Fibroblast of mammary gland (primary cell): ENCODE measurements at regions not wholly inside any gene's neighbourhood (a gene's known extent, or its start where the extent isn't known, plus 50 kb on each side); places are given as distances from the start of the nearest gene placed in this dataset.

ENCODE experiments used
- DNase-seq: peaks from one replicate; pipeline ENCODE4 v3.0.0-alpha.2; 2010; ENCODE audit warnings: low read depth
- H3K4me3 ChIP-seq: 2 replicates; pipeline ENCODE4 v1.5.1; 2011; ENCODE audit warnings: low read depth, mild to moderate bottlenecking, low read length, moderate library complexity; ENCODE audit not compliant: control insufficient read depth
- TF ChIP-seq, protein P1 (sequence below): conservative IDR thresholded peaks from 2 replicates; pipeline ENCODE4 v1.5.1; 2011; ENCODE audit warnings: low read depth, low read length, inconsistent platforms; ENCODE audit not compliant: control insufficient read depth, insufficient read depth

DNA sequence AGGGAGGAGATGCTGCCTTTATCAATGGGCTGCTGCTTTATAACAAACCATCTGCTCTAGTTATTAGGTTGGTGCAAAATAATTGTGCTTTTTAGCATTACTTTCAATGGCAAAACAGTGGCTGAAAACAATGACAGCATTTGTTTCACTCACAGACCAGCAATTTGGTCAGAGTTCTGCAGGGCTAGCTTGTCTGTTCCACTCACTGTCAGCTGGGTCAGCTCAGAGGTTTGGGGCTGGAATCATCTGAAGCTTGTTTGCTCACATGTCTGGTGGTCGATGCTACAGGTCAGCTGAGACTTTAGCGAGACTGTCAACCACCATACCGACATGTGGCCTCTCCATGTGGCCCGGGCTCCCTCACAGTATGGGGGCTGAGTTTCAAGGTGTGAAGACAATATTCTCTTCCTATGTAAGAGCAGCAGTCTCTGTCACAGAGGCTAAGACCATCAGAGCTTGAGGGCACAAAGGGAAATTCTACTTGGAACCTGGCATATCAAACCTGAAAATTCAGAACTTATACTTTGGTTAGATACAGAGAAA, 81.3 kb upstream of the LIMCH1 start:
- TF ChIP-seq, protein P1, sequence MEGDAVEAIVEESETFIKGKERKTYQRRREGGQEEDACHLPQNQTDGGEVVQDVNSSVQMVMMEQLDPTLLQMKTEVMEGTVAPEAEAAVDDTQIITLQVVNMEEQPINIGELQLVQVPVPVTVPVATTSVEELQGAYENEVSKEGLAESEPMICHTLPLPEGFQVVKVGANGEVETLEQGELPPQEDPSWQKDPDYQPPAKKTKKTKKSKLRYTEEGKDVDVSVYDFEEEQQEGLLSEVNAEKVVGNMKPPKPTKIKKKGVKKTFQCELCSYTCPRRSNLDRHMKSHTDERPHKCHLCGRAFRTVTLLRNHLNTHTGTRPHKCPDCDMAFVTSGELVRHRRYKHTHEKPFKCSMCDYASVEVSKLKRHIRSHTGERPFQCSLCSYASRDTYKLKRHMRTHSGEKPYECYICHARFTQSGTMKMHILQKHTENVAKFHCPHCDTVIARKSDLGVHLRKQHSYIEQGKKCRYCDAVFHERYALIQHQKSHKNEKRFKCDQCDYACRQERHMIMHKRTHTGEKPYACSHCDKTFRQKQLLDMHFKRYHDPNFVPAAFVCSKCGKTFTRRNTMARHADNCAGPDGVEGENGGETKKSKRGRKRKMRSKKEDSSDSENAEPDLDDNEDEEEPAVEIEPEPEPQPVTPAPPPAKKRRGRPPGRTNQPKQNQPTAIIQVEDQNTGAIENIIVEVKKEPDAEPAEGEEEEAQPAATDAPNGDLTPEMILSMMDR = no peak
- no peak overlapping the region for H3K4me3 ChIP-seq
- no peak for DNase-seq

- H3K4me3 ChIP-seq = no peak overlapping the region
- TF ChIP-seq, protein P1 = no peak
- DNase-seq = no peak
These were observed 79.3 kb upstream of the LIMCH1 start for GRCh38 chr4:41458689-41459088.

- TF ChIP-seq, protein P1 = no peak
- H3K4me3 ChIP-seq = no peak overlapping the region
- no peak for DNase-seq
These were observed 77.3 kb upstream of the LIMCH1 start for GRCh38 chr4:41460641-41461040.

GRCh38 chr4:41461780-41462307, 76.1 kb upstream of the LIMCH1 start:
- TF ChIP-seq, protein P1 = no peak
- no peak overlapping the region for H3K4me3 ChIP-seq
- DNase-seq = no peak

DNA sequence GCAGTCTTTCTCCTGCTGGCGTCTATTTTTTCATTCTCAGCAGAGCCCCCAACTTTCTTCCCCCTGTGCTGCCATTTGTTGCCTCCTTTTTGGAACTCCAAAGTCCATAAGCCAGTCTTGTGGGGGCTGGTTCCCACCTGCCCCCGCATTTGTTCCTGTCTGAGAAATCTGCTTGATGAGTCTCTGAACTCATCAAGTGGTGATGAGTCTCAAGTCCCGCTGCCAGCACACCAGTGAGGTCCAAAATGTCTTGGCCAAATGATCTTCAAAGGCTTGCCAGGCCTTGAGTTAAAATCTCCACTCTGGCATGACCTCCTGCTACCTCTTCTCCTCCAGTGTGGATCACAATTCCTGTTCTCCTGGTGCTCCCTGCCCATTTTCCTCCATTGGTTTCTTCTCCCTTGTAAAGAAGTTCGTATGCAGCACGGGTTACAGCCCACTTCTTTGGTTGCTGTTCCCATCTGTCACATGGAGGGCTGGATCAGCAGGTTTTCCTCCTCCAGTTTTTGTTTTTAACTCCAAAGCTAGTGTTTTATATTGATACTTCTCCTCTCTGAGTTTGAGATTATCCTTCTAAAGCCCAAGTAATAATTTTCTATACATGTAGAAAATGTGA, 72.7 kb upstream of the LIMCH1 start:
- TF ChIP-seq, protein P1 = no peak
- no peak for DNase-seq
- H3K4me3 ChIP-seq = no peak overlapping the region

GRCh38 chr4:41466249-41466648, 71.7 kb upstream of the LIMCH1 start:
- TF ChIP-seq, protein P1 = no peak
- no peak for DNase-seq
- H3K4me3 ChIP-seq = no peak overlapping the region
